Sigmoid colon (tissue), 4 donors: ENCODE measurements at regions not wholly inside any gene's neighbourhood (a gene's known extent, or its start where the extent isn't known, plus 50 kb on each side); places are given as distances from the start of the nearest gene placed in this dataset.

Experiments
- CTCF ChIP-seq, 4 experiments: fragments of 450-650 bp in 3 of 4; fragments of 200-600 bp in 1 of 4; IDR thresholded peaks; one replicate each; pipeline ENCODE4 v1.5.1; 2016 to 2019; ENCODE audit warnings: antibody characterized with exemption in 4 of 4, mild to moderate bottlenecking in 3 of 4, moderate library complexity in 2 of 4
- POLR2A ChIP-seq, 2 donors: fragments of 450-650 bp; IDR thresholded peaks; one replicate each; pipeline ENCODE4 v1.6.1; 2016; ENCODE audit warnings: antibody characterized with exemption in 2 of 2, mild to moderate bottlenecking in 2 of 2, moderate library complexity in 2 of 2
- POLR2AphosphoS5 ChIP-seq, 4 donors: sonication (generic); formaldehyde crosslinking; IDR thresholded peaks; one replicate each; pipeline ENCODE4 v1.6.1; 2017; ENCODE audit warnings: antibody characterized with exemption in 4 of 4

- no peak for TF ChIP-seq POLR2AphosphoS5 (IDR thresholded peaks at IDR 0.05)
- no peak for TF ChIP-seq CTCF (IDR thresholded peaks at IDR 0.05)
- TF ChIP-seq POLR2A (IDR thresholded peaks at IDR 0.05), result no peak
Observed at GRCh38 chr1:157448636-157449035, 103.7 kb downstream of the FCRL5 start.
